ENCODE measurements at regions not wholly inside any gene's neighbourhood (a gene's known extent, or its start where the extent isn't known, plus 50 kb on each side); places are given as distances from the start of the nearest gene placed in this dataset.
"Not testable (repeated sequence)": the region's sequence is repeated elsewhere in the genome, so short reads cannot be mapped to it uniquely, and the experiment has no call there.

DNA sequence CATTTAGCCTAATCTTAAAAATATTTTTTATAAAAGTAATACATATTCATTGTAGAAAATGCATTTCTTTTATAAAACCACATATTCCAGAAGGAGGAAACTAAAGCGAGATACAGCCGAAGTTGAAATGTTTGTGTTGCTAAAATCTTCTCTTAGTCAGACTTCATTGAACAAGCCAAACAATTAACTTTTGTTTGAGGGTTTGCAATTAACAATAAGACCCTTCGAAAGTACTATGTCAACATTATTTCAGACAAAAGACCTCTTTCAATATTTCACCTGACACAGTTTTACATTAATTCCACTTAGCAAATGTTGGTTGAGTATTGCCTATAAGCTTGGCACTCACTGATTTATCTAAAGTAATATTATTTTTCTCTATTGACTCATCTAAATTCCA lies 354.0 kb upstream of the ADAMTS5 start:
- DNase-seq: no peak

DNA sequence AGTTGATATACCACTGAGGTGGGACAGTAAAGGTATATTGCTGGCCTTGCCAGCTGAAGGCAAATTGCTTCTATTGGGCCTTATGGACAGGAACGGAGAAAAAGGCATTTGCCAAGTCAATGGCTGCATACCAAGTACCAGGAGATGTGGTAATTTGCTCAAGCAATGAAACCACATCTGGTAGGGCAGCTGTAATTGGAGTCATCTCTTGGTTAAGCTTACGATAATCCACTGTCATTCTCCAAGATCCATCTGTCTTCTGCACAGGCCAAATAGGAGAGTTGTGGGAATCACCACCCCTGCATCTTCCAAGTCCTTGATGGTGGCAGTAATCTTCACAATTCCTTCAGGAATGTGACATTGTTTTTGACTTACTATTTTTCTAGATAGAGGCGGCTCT lies 350.7 kb upstream of the ADAMTS5 start:
- DNase-seq: not testable (repeated sequence)

DNA sequence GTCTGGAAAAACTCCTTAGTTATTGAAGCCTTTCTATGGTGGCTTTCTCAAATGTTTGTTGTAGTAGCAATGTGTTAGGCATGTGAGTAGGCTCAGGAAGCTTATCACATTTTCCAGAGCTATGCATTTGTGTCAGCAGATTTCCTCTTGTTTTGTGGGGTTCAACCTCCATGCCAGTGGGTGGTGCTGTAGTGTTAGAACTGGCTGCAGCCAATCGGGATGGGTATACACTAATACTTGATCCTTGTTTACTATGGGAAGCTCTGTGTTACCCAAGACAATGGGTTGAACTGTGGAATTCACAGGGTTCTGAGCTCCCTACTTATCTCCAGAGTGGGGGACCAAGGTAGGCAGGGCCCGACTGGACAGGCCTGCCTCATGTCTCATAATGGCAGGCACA lies 348.5 kb upstream of the ADAMTS5 start:
- no peak for DNase-seq

DNA sequence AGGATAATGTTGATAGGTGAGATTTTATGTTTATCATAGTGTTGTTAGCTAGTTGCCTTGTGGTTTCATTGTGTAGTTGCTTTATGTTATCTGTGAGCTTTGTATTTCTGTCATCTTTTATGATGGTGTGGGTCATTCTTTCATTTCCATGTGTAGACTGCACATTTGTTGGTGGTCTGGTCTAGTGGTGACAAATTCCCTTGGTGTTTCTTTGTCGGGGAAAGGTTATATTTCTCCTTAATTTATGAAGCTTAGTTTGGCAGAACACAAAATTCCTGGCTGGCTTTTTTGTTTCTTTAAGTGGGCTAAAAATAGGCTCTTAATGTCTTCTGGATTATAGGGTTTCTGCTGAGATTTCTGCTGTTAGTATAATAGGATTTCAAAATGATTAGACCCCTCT lies 347.2 kb upstream of the ADAMTS5 start:
- no peak for DNase-seq

DNA sequence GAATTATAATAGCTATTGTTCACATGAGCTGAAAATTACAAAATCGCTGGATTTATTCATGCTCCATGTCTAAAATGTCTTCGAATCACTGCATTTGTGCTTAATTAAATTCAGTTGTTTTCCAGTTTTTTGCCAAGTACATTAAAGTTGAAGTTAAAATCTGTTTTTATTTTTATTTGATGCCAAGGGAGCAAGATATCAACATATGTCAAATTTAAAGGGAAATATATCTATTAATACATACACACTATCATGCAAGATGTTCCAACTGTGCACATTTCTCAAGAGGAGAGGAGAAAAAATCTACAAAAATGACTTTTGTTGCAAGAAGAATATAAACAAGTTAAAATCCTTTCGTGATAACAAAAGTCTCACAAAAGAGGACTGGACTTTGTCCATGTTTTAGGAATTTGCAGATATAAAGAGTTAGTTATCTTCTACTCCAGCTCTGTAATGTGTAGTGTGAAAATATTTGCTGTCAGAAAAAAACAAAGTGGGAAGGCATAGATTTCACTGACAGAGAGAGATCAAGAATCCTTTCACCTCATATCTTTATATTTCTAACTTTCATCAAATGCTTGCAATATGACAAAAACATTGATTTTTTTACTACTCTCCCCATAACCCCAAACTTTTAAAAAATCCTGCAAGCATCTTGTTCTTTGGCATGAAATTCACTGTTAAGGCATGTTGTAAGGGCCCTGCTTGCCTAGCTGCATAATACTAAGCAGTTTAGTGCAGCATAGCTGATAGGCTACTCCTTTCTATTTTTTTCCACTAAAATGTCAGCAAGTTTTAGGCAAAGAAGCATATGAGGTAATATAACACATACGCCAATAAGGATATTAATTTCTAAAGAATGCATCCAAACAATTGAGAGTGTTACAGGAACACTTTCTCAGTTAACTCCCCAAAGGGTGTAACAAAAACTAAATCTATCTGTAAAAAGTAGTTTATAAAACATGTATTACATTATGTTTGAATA lies 340.2 kb upstream of the ADAMTS5 start:
- no peak for DNase-seq

DNA sequence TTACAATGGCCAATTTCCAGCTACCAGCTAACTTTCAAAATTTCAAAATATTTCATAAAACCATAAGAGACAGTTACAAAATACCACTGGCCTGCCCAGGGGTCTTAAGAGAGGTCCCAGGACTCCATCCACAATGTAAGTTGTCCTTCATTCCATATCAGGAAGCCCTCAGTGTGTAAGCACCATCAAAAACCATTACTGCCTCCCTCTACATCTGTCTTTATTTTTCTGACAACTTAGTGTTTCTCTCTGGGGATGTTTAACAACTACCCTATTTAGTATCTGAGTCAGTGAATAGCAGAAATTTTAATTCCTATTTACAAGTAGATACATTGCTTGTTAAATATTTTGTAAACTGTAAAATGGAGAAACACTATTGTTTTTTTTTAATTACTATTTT lies 339.3 kb upstream of the ADAMTS5 start:
- DNase-seq: no peak

DNA sequence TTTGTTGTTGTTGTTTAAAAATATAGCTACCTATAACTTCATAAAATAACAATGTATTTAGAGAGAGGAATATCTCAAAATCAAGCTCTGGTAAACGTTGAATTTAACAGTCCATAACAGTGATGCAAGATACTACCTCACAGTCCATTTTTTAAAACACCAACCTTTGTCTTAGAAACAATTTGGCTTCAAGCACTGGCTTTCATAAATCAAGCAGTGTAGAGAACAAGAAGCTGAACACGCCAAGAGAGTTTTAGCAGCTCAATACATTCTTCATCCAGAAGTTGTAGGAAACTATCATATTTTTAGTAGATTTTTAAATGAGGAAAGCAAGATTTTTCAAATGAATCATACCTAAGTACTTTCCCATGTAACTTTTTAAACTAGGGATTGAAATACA lies 334.3 kb upstream of the ADAMTS5 start:
- DNase-seq: no peak

DNA sequence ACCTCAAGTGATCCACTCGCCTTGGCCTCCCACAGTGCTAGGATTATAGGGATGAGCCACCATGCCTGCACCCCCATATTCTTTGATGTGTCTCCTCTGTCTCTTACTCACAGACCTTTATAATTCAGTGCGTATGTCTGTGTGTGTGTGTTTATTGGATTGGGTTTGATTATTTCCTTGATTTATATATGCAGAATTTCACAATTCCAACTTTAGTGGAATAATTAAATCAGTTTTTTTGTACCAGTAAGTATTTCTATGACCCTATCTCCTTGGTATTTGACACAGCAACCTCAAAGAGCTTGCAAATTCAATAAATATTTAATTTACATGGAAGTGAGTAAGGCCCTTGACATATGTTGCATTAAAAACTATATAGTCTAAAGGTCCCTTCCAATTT lies 333.9 kb upstream of the ADAMTS5 start:
- no peak for DNase-seq

DNA sequence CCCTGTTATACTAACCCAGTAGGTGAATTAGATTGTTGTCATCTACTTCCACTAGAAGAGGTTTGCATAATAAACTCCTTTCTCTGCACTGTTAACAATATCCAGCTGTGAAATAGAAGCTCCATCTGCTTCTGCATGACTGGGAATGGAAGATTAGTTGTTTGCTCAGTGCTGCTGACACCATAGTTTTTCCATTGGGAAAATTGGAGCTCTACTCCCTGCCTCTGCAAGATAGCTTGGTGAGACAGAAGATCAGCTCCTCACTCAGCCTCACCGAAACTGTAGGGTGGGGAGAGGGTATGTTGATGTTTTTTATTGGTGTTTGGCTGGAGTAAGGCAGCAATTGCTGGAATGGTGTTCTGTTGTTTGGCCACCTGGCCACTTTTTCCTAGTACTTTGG lies 331.6 kb upstream of the ADAMTS5 start:
- DNase-seq: no peak

DNA sequence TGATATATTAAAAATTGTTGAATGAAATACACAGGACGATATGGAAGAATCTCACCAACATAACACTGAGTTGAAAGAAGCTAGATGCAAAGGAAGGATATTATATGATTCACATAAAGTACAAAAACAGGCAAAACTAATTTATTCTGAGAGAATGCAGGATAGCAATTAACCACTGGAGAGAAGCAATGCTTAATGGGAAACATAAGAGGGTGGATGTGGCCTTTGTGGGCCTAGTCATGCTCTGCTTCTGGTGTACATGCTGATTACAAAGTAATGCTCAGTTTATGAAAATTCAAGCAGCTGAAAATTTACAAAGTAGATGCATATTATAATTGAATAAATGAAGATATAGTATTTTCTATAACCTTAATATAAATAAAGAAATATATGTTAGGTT lies 326.4 kb upstream of the ADAMTS5 start:
- no peak for DNase-seq

DNA sequence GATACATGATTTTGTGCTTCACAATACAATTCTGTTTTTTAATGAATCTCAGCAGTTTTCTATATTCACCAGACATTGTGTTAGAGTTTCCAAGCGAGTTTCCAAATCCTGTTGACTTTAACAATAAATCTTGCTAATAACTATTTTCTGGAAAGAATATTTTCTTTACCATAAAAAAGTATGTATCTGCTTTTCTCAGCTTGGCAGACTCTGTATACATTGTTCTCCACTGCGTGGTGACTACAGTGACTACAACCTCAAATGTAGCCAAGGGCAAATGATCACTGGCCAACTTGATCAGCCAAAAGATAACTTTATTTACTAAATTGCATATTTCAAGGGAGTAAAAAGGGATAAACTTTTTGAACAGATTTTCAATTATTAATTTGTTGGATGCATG lies 325.9 kb upstream of the ADAMTS5 start:
- no peak for DNase-seq

DNA sequence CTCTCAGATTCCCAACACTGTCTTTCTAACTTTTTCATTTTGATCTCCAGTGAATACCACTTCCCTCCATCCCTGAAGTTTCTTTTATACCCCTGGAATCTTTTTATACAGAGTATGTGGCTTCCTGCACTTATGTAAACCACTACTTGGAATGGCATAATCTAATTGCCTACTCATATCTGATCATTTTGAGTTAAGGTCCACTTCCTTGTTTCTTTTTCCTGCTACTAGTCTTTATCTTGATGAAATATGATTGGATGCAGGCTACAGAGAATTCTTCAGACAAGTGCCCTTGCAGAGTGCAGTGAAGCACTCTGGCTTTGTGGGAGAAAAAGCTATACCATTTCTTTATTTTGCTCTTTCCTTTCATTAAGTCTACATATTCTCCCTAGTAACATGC lies 325.3 kb upstream of the ADAMTS5 start:
- no peak for DNase-seq

DNA sequence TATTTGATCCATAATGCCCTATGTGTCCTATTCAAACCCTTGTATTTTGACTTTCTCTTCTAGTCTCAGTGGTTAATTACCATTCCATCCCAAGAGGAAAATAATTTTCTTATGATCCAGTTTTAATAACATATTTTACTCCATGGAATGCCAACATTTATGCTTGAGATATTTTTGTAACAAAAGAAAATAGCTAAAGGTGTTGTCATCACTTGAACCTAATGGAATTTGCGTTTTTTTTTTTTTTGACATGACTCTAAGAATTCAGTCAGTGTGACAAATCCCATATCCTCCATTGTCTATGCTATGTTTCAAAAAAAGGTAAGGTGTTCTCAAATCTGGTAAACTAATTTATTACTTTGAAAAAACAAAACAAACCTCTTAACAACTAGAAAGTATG lies 324.1 kb upstream of the ADAMTS5 start:
- DNase-seq: no peak

DNA sequence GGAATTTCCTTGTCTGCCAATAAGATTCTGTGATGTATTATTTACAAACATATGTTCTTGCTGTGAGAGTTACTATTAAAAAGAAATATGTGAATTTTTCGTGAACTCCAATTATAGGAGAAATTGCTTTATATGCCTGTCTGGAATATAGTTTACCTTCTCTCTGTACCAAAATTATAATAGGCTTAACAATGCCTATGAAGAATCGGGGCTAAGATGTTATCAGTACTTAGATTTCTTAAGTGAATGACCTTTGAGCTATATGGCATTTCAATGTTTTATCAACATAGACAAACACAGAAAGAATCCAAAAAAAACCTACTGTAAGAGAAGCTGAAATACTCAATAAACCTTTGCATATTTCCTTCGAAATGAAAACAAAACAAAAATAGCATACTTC lies 323.1 kb upstream of the ADAMTS5 start:
- DNase-seq: no peak

DNA sequence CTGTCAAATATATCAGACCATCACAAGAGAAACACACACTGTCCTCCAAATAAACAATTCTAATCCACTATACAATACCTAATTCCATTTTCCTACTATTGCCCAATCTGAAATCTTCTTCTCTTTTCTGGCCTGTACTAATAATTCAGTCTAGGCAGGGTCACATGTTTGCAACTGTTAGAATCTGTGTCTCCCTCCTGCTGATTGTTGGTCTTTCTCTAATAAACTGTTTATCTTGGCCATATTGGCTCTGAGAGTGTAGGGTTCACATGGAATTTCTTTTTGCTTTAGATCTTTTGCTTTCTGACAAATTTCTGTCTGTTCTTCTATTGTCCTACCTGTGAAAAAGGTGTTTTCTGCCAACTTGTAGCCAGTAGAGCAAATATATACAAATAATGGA lies 319.9 kb upstream of the ADAMTS5 start:
- no peak for DNase-seq

DNA sequence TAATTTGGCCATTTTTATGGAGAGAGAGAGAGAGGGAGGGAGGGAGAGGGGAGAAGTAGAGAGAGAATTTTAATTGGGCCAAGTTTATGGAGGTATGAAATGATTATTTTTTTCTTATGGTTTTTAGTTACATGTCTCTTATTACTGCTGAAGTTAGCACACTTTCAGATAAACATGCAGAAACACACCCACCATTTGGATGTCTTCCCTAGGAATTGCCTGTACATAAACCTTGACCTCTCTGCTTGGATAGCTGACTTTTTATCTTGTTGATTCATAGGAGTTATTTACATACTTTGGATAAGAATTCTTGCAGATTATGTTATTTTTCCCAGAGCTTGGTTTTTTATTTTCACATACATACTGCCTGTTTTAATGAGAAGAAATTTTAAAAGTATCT lies 310.2 kb upstream of the ADAMTS5 start:
- no peak for DNase-seq

DNA sequence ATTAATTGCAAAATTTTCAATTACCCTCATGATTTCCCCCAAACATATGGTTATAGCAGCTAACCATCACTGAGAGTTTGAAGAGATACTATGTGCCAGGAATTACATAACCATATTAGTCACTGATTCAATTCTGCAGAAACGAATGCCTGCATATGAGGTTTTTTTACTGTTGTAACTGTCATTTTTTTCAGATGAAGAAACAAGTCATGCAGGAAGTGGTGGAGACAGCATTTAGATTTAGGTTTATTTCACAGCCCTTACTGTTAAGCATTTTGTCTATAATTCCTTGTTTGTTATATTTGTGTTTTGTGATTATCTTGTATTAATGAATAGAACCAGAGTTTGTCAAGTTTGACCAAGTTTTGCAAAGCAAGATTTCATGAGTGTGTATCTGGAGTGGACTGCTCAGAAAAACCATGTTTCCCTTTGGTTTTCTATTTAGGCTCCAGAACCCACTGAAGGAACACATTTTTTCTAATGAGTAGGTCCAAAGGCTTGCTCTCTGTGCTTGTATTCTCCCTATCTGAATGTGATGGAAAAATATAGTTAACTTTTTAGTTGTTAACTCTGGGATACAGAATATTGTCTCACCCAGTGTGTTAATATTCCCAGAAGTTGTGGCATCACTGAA lies 308.5 kb upstream of the ADAMTS5 start:
- DNase-seq: no peak

DNA sequence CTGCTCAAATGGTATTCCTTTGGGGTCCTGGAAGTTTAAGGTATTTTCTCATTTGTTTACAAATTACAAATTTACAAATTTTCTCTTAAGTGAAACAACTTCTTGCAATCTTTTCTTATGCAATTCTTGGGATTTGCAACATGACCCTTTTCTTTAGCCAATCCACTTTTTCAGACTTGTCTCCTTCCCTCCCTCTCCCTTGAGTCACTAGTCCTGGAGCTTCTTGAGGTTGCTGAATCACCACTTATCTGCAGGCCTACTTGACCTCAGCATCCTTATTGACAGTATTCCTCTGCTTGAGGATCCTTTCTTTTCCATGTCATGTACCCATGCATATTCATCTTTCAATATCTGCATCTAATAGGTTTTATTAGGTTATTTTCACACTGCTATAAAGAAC lies 302.8 kb upstream of the ADAMTS5 start:
- no peak for DNase-seq

DNA sequence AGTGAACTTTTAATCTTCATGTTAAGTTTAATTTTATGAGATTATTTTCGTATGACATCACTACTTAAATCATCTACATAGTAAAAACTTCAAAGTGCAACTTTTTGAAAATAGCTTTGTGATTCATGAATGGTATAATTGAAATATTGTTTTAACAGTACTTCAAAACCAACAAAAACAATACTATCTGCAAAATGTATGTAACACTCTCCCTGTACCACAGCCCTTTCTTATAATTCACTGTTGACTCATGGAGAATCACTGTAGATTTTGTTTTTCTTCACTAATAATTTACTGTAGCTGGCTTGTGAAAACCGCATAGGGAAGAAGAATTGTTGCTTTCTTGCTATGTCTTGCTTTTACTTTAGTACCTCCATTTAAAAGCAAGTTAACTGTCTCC lies 301.4 kb upstream of the ADAMTS5 start:
- no peak for DNase-seq

DNA sequence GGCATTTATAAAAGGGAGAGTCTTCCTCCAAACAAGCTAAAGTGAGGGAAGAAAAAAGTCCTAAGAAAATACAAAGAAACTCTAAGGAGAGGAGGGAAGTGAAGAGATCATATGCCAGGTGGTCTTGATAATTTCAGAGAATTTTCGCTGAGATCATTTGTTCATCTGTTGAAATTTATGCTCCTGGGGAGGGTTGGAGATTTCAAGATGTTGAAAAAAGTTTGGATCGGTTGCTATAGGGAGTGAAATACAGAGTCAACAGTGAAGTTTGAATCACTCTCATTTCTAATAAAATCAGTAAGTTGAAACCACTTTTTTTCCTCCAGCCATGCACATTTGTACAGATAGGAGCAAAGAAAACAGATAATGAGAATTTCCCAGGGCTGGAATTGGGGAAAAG lies 299.1 kb upstream of the ADAMTS5 start:
- DNase-seq: no peak

DNA sequence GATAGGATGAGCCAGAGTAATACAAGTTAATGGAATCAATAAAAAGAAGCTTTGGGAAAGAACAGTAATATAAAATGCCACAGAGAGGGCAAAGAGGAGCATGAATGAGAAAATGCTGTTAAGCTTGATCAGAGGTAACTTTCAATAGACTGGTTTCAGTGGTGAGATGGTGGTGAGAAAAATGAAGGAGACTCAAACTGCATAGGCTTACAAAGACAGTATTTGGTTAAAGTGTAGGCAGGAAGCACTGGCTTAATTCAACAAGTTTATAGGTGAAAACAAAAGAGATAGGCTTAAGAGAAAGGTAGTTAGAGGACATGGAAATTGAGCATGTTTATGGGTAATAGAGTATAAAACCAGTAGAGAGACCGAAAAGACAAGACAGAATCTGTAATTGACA lies 298.6 kb upstream of the ADAMTS5 start:
- no peak for DNase-seq

DNA sequence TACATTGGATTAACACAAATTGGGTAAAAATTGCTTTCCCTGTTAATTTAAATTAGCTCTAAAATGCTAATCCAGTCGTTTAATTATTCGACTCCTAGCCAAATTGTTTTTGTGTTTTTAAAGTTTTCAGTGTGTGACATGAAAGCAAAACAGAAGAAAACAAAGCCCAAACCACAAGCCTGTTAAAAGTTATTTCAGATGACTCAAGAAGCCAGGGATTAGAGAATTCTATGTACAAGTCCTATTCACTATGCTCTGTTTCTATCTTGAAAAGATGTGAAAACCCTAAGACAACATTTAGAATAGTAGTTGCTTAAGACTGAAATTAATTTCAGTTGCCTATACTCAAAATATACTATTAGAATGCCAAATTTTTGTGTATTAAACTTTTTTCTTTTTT lies 294.8 kb upstream of the ADAMTS5 start:
- DNase-seq: no peak

DNA sequence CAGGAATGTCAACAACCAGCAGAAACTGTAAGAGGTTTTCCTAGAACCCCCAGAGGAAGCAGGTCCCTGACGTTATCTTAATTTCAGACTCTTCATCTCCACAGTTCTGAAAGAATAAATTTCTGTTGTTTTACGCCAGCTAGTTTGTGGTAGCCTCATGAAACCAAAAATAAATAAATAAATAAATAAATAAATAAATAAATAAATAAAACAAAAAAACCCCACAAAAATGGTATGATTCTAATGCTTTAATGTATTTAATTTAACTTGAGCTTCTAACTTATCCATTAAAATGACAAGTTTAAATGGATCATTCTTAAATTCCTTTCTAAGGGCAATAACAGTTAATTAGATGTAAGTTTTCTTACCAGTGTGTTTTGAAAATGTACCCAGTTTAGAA lies 293.8 kb upstream of the ADAMTS5 start:
- no peak for DNase-seq

DNA sequence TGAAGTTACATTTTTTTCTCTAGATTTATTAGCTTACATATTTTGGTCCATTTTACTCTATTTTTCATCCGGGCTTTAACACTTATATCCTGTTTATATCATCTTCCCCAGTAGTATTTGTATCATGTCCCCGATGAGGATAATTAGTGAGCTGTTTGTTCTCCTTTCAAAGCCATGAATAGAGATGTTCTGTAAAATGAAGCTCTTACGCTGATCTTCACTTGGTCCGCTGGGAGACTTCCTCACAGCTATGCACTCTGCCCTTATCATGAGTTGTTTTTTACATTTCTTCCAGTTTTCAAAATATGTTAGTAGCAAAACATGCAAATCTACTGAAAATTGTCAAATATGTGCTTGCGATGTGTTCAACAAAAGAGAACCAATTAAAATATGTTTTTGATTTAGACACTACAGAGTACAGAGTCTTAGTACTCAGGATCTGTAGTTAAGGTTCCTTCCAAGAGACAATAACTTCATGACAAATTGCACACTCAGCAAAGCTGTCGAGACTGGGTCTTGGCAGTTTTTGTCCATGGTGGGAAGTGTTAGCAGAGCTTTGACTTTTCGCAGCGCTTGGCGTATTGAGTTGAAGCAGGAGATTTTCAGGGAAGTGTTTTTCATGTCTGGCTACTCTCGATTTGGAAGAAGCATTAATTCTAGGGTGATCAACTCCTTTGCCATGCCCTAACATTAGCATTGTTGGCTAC lies 292.0 kb upstream of the ADAMTS5 start:
- DNase-seq: no peak
